ENCODE measurements at regions not wholly inside any gene's neighbourhood (a gene's known extent, or its start where the extent isn't known, plus 50 kb on each side); places are given as distances from the start of the nearest gene placed in this dataset. TPM values are rescaled to one million over a fixed set of nuclear protein-coding genes. Genes with fewer than 3 reads are reported as not detected.

DNA sequence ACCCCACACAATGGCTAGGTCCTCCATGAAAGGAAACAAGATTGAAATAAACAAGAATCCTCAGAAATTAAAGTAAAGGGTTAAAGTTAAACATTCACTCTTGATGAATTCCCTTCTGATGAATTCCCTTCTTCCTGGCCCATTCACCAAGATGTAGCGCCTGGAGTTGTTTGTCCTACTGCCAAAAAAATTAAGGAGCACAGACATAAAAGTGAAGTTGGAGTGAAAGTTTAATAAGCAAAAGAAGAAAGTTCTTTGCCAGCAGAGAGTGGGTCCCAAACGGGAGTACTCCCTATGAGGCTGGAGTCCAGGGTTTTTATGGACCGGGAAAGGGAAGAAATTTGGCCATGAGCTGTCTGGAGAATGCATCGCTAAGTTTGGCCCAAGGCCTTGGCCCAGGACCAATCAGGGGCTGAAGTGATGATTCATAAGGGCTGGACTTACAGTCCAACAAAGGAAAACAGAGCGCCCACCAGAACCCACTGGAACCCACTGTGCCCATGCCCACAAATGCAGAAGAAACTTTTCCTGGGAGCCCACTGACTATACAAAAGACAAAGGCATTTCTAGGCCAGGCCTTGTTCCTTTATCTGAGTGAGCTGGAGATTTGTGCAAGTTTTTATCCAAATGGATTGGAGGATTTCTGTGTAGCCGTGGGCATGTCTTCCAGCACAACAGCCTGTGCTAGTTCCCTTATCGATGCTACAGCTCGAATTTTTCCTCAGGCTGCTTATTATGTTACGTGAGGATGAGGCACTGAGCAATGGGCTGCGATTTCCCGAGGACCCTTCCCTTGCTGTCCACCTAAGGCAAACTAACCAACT, 1561.6 kb downstream of the OTOL1 start:
- no peak overlapping the region for H3K4me3 ChIP-seq (ENCODE audit: low read depth, low read length)
- TF ChIP-seq, protein P1, sequence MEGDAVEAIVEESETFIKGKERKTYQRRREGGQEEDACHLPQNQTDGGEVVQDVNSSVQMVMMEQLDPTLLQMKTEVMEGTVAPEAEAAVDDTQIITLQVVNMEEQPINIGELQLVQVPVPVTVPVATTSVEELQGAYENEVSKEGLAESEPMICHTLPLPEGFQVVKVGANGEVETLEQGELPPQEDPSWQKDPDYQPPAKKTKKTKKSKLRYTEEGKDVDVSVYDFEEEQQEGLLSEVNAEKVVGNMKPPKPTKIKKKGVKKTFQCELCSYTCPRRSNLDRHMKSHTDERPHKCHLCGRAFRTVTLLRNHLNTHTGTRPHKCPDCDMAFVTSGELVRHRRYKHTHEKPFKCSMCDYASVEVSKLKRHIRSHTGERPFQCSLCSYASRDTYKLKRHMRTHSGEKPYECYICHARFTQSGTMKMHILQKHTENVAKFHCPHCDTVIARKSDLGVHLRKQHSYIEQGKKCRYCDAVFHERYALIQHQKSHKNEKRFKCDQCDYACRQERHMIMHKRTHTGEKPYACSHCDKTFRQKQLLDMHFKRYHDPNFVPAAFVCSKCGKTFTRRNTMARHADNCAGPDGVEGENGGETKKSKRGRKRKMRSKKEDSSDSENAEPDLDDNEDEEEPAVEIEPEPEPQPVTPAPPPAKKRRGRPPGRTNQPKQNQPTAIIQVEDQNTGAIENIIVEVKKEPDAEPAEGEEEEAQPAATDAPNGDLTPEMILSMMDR (IDR thresholded peaks at IDR 0.05; ENCODE audit: insufficient read depth, low read depth, low read length): no peak
- DNase-seq (ENCODE audit: low read depth): no peak

DNA sequence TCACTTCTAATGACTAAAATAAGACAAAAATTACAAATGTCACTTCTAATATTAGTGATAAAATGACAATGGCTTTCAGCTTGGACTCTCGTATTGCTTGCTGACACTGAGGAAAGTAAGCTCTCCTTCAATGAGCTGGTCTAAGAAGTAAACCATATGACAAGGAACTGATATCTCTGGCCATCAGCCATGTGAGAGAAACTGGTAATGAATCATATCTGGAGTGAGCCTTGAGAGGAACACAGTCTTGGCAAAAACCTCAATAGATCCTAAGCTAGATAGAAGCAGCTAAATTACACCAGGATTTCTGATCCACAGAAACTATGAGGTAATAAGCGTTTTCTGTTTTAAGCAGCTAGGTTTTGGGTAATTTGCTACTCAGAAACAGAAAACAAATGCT, 1575.1 kb downstream of the OTOL1 start:
- TF ChIP-seq, protein P1 (IDR thresholded peaks at IDR 0.05; ENCODE audit: insufficient read depth, low read depth, low read length): no peak
- H3K4me3 ChIP-seq (ENCODE audit: low read depth, low read length): no peak overlapping the region
- DNase-seq (ENCODE audit: low read depth): peak; percentile 50

Small RNA genes in the stretch of these regions (small RNA-seq; reads per million reads assigned to genes)
- gene AC128716.1: not detected
